Liver (tissue), 8 donors: ENCODE measurements at regions not wholly inside any gene's neighbourhood (a gene's known extent, or its start where the extent isn't known, plus 50 kb on each side); places are given as distances from the start of the nearest gene placed in this dataset.

ENCODE experiments used
- DNase-seq: peaks from one replicate; pipeline ENCODE4 v3.0.0-alpha.2; 2017; ENCODE audit warnings: low spot score
- H3K27ac ChIP-seq, 2 donors: one replicate each; pipeline ENCODE4 v1.7.0; 2013; ENCODE audit warnings: inconsistent platforms in 2 of 2, low read length in 2 of 2, control low read depth in 1 of 2, low read depth in 1 of 2, mild to moderate bottlenecking in 1 of 2
- H3K27me3 ChIP-seq, 4 donors: one replicate each; pipeline versions ENCODE4 v1.6.1 to v1.7.0; 2013; ENCODE audit warnings: low read length in 3 of 4, inconsistent platforms in 1 of 4, mild to moderate bottlenecking in 1 of 4, moderate library complexity in 1 of 4; ENCODE audit not compliant: control insufficient read depth in 4 of 4, insufficient read depth in 4 of 4
- H3K36me3 ChIP-seq, 4 donors: one replicate each; pipeline versions ENCODE4 v1.6.1 to v1.7.0; 2013; ENCODE audit warnings: low read length in 3 of 4, mild to moderate bottlenecking in 3 of 4, low read depth in 1 of 4, moderate library complexity in 1 of 4; ENCODE audit not compliant: control insufficient read depth in 4 of 4, insufficient read depth in 3 of 4
- H3K4me1 ChIP-seq, 4 donors: one replicate each; pipeline versions ENCODE4 v1.6.1 to v1.7.0; 2013; ENCODE audit warnings: low read length in 3 of 4, mild to moderate bottlenecking in 3 of 4, moderate library complexity in 1 of 4; ENCODE audit not compliant: control insufficient read depth in 4 of 4, insufficient read depth in 4 of 4
- H3K4me3 ChIP-seq, 3 donors: one replicate each; pipeline versions ENCODE4 v1.6.1 to v1.7.0; 2013; ENCODE audit warnings: low read length in 3 of 3, control low read depth in 1 of 3, low read depth in 1 of 3, mild to moderate bottlenecking in 1 of 3
- H3K9ac ChIP-seq, 2 donors: one replicate each; pipeline ENCODE4 v1.7.0; 2013; ENCODE audit warnings: low read length in 2 of 2, mild to moderate bottlenecking in 2 of 2, moderate library complexity in 2 of 2, control low read depth in 1 of 2, low read depth in 1 of 2
- H3K9me3 ChIP-seq, 4 donors: one replicate each; pipeline versions ENCODE4 v1.6.1 to v1.7.0; 2013; ENCODE audit warnings: low read length in 3 of 4; ENCODE audit not compliant: control insufficient read depth in 4 of 4
- EGR1 ChIP-seq, 2 donors: IDR thresholded peaks; 2 replicates each; pipeline ENCODE4 v1.6.1; 2016 to 2018; ENCODE audit warnings: antibody characterized with exemption in 2 of 2, low read depth in 2 of 2
- HNF4A ChIP-seq, 2 donors: conservative IDR thresholded peaks; 2 replicates each; pipeline ENCODE4 v1.6.1; 2016; ENCODE audit warnings: antibody characterized with exemption in 2 of 2, mild to moderate bottlenecking in 2 of 2
- HNF4G ChIP-seq: IDR thresholded peaks from 2 replicates; pipeline ENCODE4 v1.6.1; 2016; ENCODE audit warnings: antibody characterized with exemption
- JUND ChIP-seq, 2 donors: IDR thresholded peaks; 2 replicates each; pipeline ENCODE4 v1.6.1; 2016; ENCODE audit warnings: antibody characterized with exemption in 2 of 2
- NR2F2 ChIP-seq: IDR thresholded peaks from 2 replicates; pipeline ENCODE4 v1.6.1; 2016; ENCODE audit warnings: antibody characterized with exemption
- RAD21 ChIP-seq, 2 donors: IDR thresholded peaks; 2 replicates each; pipeline ENCODE4 v1.6.1; 2016; ENCODE audit warnings: antibody characterized with exemption in 2 of 2, mild to moderate bottlenecking in 2 of 2
- RXRA ChIP-seq, 2 donors: IDR thresholded peaks; 2 replicates each; pipeline ENCODE4 v1.6.1; 2017 to 2018; ENCODE audit warnings: antibody characterized with exemption in 2 of 2, mild to moderate bottlenecking in 1 of 2
- SP1 ChIP-seq: IDR thresholded peaks from 2 replicates; pipeline ENCODE4 v1.6.1; 2018; ENCODE audit warnings: antibody characterized with exemption, mild to moderate bottlenecking
- TAF1 ChIP-seq: conservative IDR thresholded peaks from 2 replicates; pipeline ENCODE4 v1.6.1; 2016; ENCODE audit warnings: antibody characterized with exemption, mild to moderate bottlenecking
- YY1 ChIP-seq: IDR thresholded peaks from 2 replicates; pipeline ENCODE4 v1.6.1; 2016; ENCODE audit warnings: antibody characterized with exemption, mild to moderate bottlenecking
- WGBS: extraction: QIAGEN DNeasy Blood & Tissue Kit; methylation state at CpG from one replicate; pipeline ENCODE4 v1.1.7; 2013; 5-methylcytosine and 5-hydroxymethylcytosine counted together
- TF ChIP-seq, protein P1 (sequence below): fragments of 150-350 bp; IDR thresholded peaks from 2 replicates; pipeline ENCODE4 v1.5.1; 2017; ENCODE audit warnings: improper control_type of control experiment, low read depth, low read length; ENCODE audit not compliant: missing input control
- TF ChIP-seq, protein P2 (sequence below): IDR thresholded peaks from 2 replicates; pipeline ENCODE4 v1.6.1; 2016; ENCODE audit warnings: antibody characterized with exemption
- donor health status: healthy.
- donor health status: healthy.
- donor health status: healthy.
- donor health status: healthy.
- donor health status: healthy.

DNA sequence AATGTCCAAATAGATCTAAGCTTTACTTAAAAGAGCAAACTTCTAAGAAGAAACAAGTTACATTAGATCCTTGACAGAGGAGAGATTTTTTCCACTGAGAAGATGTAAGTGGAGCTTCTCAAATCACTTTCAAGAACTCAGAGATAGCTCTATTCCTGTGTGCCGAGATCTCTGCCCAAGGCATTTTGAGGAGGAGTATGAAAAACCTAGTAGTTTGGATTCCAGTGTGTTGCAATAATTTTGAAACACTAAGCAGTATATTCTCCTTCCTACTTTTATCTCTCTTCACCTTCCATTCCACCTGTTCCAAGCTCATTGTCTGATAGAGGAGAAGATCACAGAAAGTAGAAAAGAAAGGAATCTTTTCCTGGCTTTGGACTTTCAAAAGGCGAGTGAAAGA is 192.0 kb upstream of the TANK start:
- Histone ChIP-seq H3K27me3 (no peaks in the 10 kb centered on the region), H3K36me3 (no peaks in the 10 kb centered on the region), H3K9ac (no peak overlapping the region), H3K9me3 (no peaks in the 10 kb centered on the region), H3K4me3 (no peak overlapping the region), H3K4me1 (peaks cover 0 to 4% (median 0%) of the 10 kb centered on the region in 4 donors), H3K27ac (no peak overlapping the region)
- DNase-seq: no peak
- 46% methylated on average over 2 of the region's 2 CpGs for WGBS
- TF ChIP-seq EGR1 (IDR thresholded peaks at IDR 0.05; ENCODE audit: low read depth in 2 of 2) (no peak), TAF1 (no peak), RXRA (IDR thresholded peaks at IDR 0.05) (no peak), JUND (IDR thresholded peaks at IDR 0.05) (no peak), HNF4G (no peak), NR2F2 (no peak), HNF4A (conservative IDR thresholded peaks at IDR 0.05) (no peak)
- TF ChIP-seq, protein P1, sequence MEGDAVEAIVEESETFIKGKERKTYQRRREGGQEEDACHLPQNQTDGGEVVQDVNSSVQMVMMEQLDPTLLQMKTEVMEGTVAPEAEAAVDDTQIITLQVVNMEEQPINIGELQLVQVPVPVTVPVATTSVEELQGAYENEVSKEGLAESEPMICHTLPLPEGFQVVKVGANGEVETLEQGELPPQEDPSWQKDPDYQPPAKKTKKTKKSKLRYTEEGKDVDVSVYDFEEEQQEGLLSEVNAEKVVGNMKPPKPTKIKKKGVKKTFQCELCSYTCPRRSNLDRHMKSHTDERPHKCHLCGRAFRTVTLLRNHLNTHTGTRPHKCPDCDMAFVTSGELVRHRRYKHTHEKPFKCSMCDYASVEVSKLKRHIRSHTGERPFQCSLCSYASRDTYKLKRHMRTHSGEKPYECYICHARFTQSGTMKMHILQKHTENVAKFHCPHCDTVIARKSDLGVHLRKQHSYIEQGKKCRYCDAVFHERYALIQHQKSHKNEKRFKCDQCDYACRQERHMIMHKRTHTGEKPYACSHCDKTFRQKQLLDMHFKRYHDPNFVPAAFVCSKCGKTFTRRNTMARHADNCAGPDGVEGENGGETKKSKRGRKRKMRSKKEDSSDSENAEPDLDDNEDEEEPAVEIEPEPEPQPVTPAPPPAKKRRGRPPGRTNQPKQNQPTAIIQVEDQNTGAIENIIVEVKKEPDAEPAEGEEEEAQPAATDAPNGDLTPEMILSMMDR: no peak

DNA sequence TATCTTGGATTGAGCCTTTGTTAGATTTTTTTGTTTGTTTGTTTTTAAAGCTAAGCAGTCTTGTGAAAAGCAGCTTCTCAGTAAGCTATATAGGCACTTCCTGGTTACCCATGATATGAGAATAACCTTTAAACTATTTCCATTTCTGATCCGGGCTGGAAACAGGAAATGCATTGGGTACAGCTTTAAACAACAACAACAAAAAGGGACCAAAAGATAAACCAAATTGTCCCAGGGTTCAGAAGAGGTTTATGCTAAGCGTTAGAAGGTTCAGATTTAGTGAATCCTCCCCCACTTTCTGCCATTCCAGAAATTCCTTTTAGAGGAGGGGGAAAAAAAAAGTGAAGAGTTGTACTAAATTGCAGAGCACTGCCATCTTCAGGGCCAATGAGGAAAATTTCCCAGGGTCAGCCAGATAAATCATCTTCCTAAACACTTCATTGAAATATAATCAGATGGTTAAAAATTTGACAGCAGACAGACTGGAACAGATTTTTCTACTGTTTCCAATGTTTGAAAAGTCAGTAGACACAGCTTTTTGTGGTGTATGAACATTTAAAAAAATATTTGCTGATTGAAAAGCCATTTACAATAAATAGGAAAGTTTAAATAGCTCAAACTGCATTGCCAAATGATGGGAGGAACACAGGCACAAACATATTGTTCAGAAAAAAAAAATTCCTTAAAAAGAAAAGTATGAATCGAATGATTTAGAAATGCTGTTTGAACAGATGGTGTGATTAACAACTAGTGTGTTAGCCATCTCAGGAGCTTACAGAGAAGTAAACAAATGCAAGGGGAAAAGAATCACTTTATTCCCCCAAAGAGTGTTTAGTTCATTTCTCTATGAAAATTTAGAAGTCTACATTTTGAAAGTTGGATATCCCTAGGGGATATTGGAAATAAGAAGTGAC is 189.9 kb upstream of the TANK start:
- TF ChIP-seq EGR1 (IDR thresholded peaks at IDR 0.05; ENCODE audit: low read depth in 2 of 2) (peak in 1 of 2 donors; percentile 4), YY1 (peak; percentile 37), SP1 (peak; percentile 37), TAF1 (no peak), HNF4A (conservative IDR thresholded peaks at IDR 0.05) (no peak), RAD21 (IDR thresholded peaks at IDR 0.05) (peak; percentile 88 to 92), RXRA (IDR thresholded peaks at IDR 0.05) (peak; percentile 49 to 56), HNF4G (no peak), NR2F2 (peak; percentile 71)
- TF ChIP-seq, protein P2, sequence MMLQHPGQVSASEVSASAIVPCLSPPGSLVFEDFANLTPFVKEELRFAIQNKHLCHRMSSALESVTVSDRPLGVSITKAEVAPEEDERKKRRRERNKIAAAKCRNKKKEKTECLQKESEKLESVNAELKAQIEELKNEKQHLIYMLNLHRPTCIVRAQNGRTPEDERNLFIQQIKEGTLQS: no peak
- TF ChIP-seq, protein P1: peak; percentile 71
- Histone ChIP-seq H3K27ac (peak overlapping the region in 1 of 2 donors; percentile 20), H3K9me3 (no peaks in the 10 kb centered on the region), H3K27me3 (no peaks in the 10 kb centered on the region), H3K4me3 (peak overlapping the region; percentile 46 to 57 (median 57)), H3K4me1 (peaks cover 0 to 4% (median 0%) of the 10 kb centered on the region in 4 donors), H3K9ac (peak overlapping the region in 1 of 2 donors; percentile 25), H3K36me3 (no peaks in the 10 kb centered on the region)
- WGBS: 5% methylated on average over 3 of the region's 3 CpGs
- DNase-seq: no peak

DNA sequence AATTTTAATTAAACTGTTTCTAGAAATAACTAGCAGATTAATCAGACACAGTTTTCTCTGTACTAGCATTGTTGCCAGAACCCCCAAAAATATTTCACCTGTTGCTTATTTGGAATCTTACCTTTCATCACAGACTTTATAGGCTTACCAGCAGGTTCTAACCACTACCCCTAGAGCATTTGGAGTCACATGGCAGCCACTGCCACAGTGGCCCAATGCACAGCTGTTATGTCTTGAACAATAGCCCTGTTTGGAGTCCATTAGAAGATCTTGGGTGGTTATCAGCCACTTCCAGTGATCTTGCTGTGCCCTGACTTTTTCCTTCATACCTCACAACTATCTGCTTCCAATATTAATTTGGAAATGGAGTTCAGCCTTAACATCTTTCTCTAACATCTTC is 186.2 kb upstream of the TANK start:
- Histone ChIP-seq H3K4me3 (no peak overlapping the region), H3K9me3 (no peaks in the 10 kb centered on the region), H3K27me3 (no peaks in the 10 kb centered on the region), H3K9ac (no peak overlapping the region), H3K27ac (no peak overlapping the region), H3K4me1 (peaks cover 0 to 4% (median 0%) of the 10 kb centered on the region in 4 donors), H3K36me3 (no peaks in the 10 kb centered on the region)
- TF ChIP-seq TAF1 (no peak), NR2F2 (no peak), EGR1 (IDR thresholded peaks at IDR 0.05; ENCODE audit: low read depth in 2 of 2) (no peak), SP1 (no peak), RAD21 (IDR thresholded peaks at IDR 0.05) (no peak), JUND (IDR thresholded peaks at IDR 0.05) (no peak)
- TF ChIP-seq, protein P1: no peak
- DNase-seq: no peak
